Activated T-helper 1 cell treated with anti-CD3 and anti-CD28 coated beads, Interleukin-12 subunit alpha, Interleukin-12 subunit beta, Interleukin-2, Interleukin-4 antibody, amounts not matched to agents 30 ng/mL and 10 ng/mL and 1 ng/mL, durations not matched to agents 14 hours and 24 hours and 36 hours (primary cell): ENCODE measurements at regions not wholly inside any gene's neighbourhood (a gene's known extent, or its start where the extent isn't known, plus 50 kb on each side); places are given as distances from the start of the nearest gene placed in this dataset.
"Not testable (repeated sequence)": the region's sequence is repeated elsewhere in the genome, so short reads cannot be mapped to it uniquely, and the experiment has no call there.

Source experiments
- DNase-seq: peaks from one replicate; pipeline ENCODE4 v3.0.0; 2021; ENCODE audit warnings: low spot score
- H3K27ac Mint-ChIP-seq: one replicate; pipeline ENCODE4 v1.8.0; 2021; ENCODE audit warnings: mild to moderate bottlenecking, mixed read lengths
- H3K27me3 Mint-ChIP-seq: one replicate; pipeline ENCODE4 v1.8.0; 2022; ENCODE audit warnings: mild to moderate bottlenecking, moderate library complexity, mixed read lengths; ENCODE audit not compliant: insufficient read depth
- H3K36me3 Mint-ChIP-seq: one replicate; pipeline ENCODE4 v1.8.0; 2021; ENCODE audit warnings: low read depth, mixed read lengths
- H3K4me1 Mint-ChIP-seq: one replicate; pipeline ENCODE4 v1.8.0; 2021; ENCODE audit warnings: low read depth, mixed read lengths
- H3K4me3 Mint-ChIP-seq: one replicate; pipeline ENCODE4 v1.8.0; 2021; ENCODE audit warnings: mild to moderate bottlenecking, moderate library complexity, mixed read lengths
- H3K9me3 Mint-ChIP-seq: one replicate; pipeline ENCODE4 v1.8.0; 2021; ENCODE audit warnings: mixed read lengths
- intact Hi-C: fragments of 100-400 bp; cut with micrococcal nuclease; formaldehyde crosslinking; loops from one replicate; pipeline ENCODE4 v1.15.1; 2024

GRCh38 chr18:55739488-55739887, 151.5 kb upstream of the TCF4 start:
- no peaks in the 10 kb centered on the region for H3K4me1 Mint-ChIP-seq

GRCh38 chr18:55738483-55739114, 150.6 kb upstream of the TCF4 start:
- intact Hi-C loops: no loop called here
- no peak overlapping the region for H3K4me3 Mint-ChIP-seq
- H3K9me3 Mint-ChIP-seq: no peaks in the 10 kb centered on the region
- H3K27me3 Mint-ChIP-seq: peaks cover 2% of the 10 kb centered on the region
- H3K36me3 Mint-ChIP-seq: no peaks in the 10 kb centered on the region
- no peak for DNase-seq
- H3K27ac Mint-ChIP-seq: no peak overlapping the region
- no peaks in the 10 kb centered on the region for H3K4me1 Mint-ChIP-seq

More at GRCh38 chr18:55739488-55739887, 151.5 kb upstream of the TCF4 start:
- intact Hi-C loops: no loop called here
- Mint-ChIP-seq H3K36me3 (no peaks in the 10 kb centered on the region), H3K9me3 (no peaks in the 10 kb centered on the region), H3K4me3 (no peak overlapping the region), H3K27ac (no peak overlapping the region), H3K27me3 (peaks cover 2% of the 10 kb centered on the region)
- no peak for DNase-seq

- intact Hi-C loops: no loop called here
- no peaks in the 10 kb centered on the region for H3K4me1 Mint-ChIP-seq
- H3K9me3 Mint-ChIP-seq: no peaks in the 10 kb centered on the region
- H3K4me3 Mint-ChIP-seq: no peak overlapping the region
- DNase-seq: no peak
- no peaks in the 10 kb centered on the region for H3K36me3 Mint-ChIP-seq
- H3K27ac Mint-ChIP-seq: no peak overlapping the region
- H3K27me3 Mint-ChIP-seq: peaks cover under 1% of the 10 kb centered on the region
Measured at GRCh38 chr18:55737781-55738468, 149.9 kb upstream of the TCF4 start.

- intact Hi-C loops: no loop called here
- H3K27ac Mint-ChIP-seq: no peak overlapping the region
- H3K4me3 Mint-ChIP-seq: no peak overlapping the region
- DNase-seq: no peak
- no peaks in the 10 kb centered on the region for H3K4me1 Mint-ChIP-seq
- H3K9me3 Mint-ChIP-seq: no peaks in the 10 kb centered on the region
- no peaks in the 10 kb centered on the region for H3K27me3 Mint-ChIP-seq
- H3K36me3 Mint-ChIP-seq: no peaks in the 10 kb centered on the region
Measured at GRCh38 chr18:55737266-55737665, 149.3 kb upstream of the TCF4 start.

GRCh38 chr18:55735969-55736368, 148.0 kb upstream of the TCF4 start:
- intact Hi-C loops: no loop called here
- Mint-ChIP-seq H3K4me1 (no peaks in the 10 kb centered on the region), H3K27ac (no peak overlapping the region), H3K27me3 (no peaks in the 10 kb centered on the region), H3K36me3 (no peaks in the 10 kb centered on the region), H3K9me3 (no peaks in the 10 kb centered on the region), H3K4me3 (no peak overlapping the region)
- DNase-seq: no peak

GRCh38 chr18:55735199-55735855, 147.3 kb upstream of the TCF4 start:
- Mint-ChIP-seq H3K9me3 (no peaks in the 10 kb centered on the region), H3K36me3 (no peaks in the 10 kb centered on the region), H3K27ac (no peak overlapping the region), H3K27me3 (no peaks in the 10 kb centered on the region), H3K4me1 (no peaks in the 10 kb centered on the region), H3K4me3 (no peak overlapping the region)
- DNase-seq: no peak
- intact Hi-C loops: no loop called here

- Mint-ChIP-seq H3K4me1 (no peaks in the 10 kb centered on the region), H3K27ac (no peak overlapping the region), H3K36me3 (no peaks in the 10 kb centered on the region), H3K27me3 (no peaks in the 10 kb centered on the region), H3K4me3 (no peak overlapping the region), H3K9me3 (no peaks in the 10 kb centered on the region)
- intact Hi-C loops: no loop called here
- DNase-seq: no peak
Measured at GRCh38 chr18:55732227-55733106, 144.5 kb upstream of the TCF4 start.

GRCh38 chr18:55731594-55732042, 143.6 kb upstream of the TCF4 start:
- intact Hi-C loops: no loop called here
- Mint-ChIP-seq H3K9me3 (no peaks in the 10 kb centered on the region), H3K27me3 (no peaks in the 10 kb centered on the region), H3K36me3 (no peaks in the 10 kb centered on the region), H3K27ac (no peak overlapping the region), H3K4me3 (no peak overlapping the region), H3K4me1 (no peaks in the 10 kb centered on the region)
- DNase-seq: no peak

GRCh38 chr18:55721006-55721405, 133.0 kb upstream of the TCF4 start:
- H3K9me3 Mint-ChIP-seq, DNase-seq, intact Hi-C loops, H3K36me3 Mint-ChIP-seq, H3K4me3 Mint-ChIP-seq, H3K27ac Mint-ChIP-seq, H3K4me1 Mint-ChIP-seq, H3K27me3 Mint-ChIP-seq: not testable (repeated sequence)

GRCh38 chr18:55713707-55714106, 125.7 kb upstream of the TCF4 start:
- peaks cover 14% of the 10 kb centered on the region for H3K9me3 Mint-ChIP-seq
- no peak for DNase-seq
- intact Hi-C loops: no loop called here
- no peaks in the 10 kb centered on the region for H3K36me3 Mint-ChIP-seq
- no peaks in the 10 kb centered on the region for H3K27me3 Mint-ChIP-seq
- no peak overlapping the region for H3K4me3 Mint-ChIP-seq
- no peaks in the 10 kb centered on the region for H3K4me1 Mint-ChIP-seq
- H3K27ac Mint-ChIP-seq: no peak overlapping the region

- no peak overlapping the region for H3K4me3 Mint-ChIP-seq
- no peaks in the 10 kb centered on the region for H3K4me1 Mint-ChIP-seq
- intact Hi-C loops: no loop called here
- DNase-seq: no peak
- peaks cover 5% of the 10 kb centered on the region for H3K9me3 Mint-ChIP-seq
- no peaks in the 10 kb centered on the region for H3K36me3 Mint-ChIP-seq
- H3K27ac Mint-ChIP-seq: no peak overlapping the region
- H3K27me3 Mint-ChIP-seq: no peaks in the 10 kb centered on the region
Measured at GRCh38 chr18:55706898-55707297, 118.9 kb upstream of the TCF4 start.

- H3K27me3 Mint-ChIP-seq: no peaks in the 10 kb centered on the region
- DNase-seq: no peak
- H3K9me3 Mint-ChIP-seq: no peaks in the 10 kb centered on the region
- no peaks in the 10 kb centered on the region for H3K4me1 Mint-ChIP-seq
- no peak overlapping the region for H3K27ac Mint-ChIP-seq
- no peak overlapping the region for H3K4me3 Mint-ChIP-seq
- intact Hi-C loops: no loop called here
- H3K36me3 Mint-ChIP-seq: no peaks in the 10 kb centered on the region
Measured at GRCh38 chr18:55699233-55699765, 111.3 kb upstream of the TCF4 start.
